IMR-90 (cell line): ENCODE measurements at regions not wholly inside any gene's neighbourhood (a gene's known extent, or its start where the extent isn't known, plus 50 kb on each side); places are given as distances from the start of the nearest gene placed in this dataset.

Experiments
- BHLHE40 ChIP-seq: fragments of 150-350 bp; IDR thresholded peaks from 2 replicates; pipeline ENCODE4 v1.6.1; 2016; ENCODE audit warnings: mild to moderate bottlenecking, low read depth, low read length
- CEBPB ChIP-seq: IDR thresholded peaks from 2 replicates; pipeline ENCODE4 v1.6.1; 2012; ENCODE audit warnings: low read depth, low read length, improper control_type of control experiment
- CTCF ChIP-seq: conservative IDR thresholded peaks from 2 replicates; pipeline ENCODE4 v1.5.1; 2012; ENCODE audit warnings: mild to moderate bottlenecking, low read depth, low read length, improper control_type of control experiment
- FOS ChIP-seq: fragments of 150-350 bp; IDR thresholded peaks from 2 replicates; pipeline ENCODE4 v1.6.1; 2016; ENCODE audit warnings: low read depth, low read length
- MAFK ChIP-seq: IDR thresholded peaks from 2 replicates; pipeline ENCODE4 v1.6.1; 2012; ENCODE audit warnings: low read depth, low read length, improper control_type of control experiment
- MXI1 ChIP-seq: IDR thresholded peaks from 2 replicates; pipeline ENCODE4 v1.6.1; 2012; ENCODE audit warnings: low read depth, mild to moderate bottlenecking, low read length, moderate library complexity, borderline replicate concordance
- POLR2A ChIP-seq: IDR thresholded peaks from 2 replicates; pipeline ENCODE4 v1.6.1; 2012; ENCODE audit warnings: mild to moderate bottlenecking, low read depth, low read length
- RAD21 ChIP-seq: IDR thresholded peaks from 2 replicates; pipeline ENCODE4 v1.6.1; 2012; ENCODE audit warnings: low read length, improper control_type of control experiment
- RFX5 ChIP-seq: IDR thresholded peaks from 2 replicates; pipeline ENCODE4 v1.8.0; 2012; ENCODE audit warnings: low read depth, mild to moderate bottlenecking, low read length, moderate library complexity
- SMC3 ChIP-seq: fragments of 150-350 bp; IDR thresholded peaks from 2 replicates; pipeline ENCODE4 v1.6.1; 2016; ENCODE audit warnings: low read depth, mild to moderate bottlenecking, antibody characterized with exemption, low read length, moderate library complexity
- USF2 ChIP-seq: fragments of 150-350 bp; IDR thresholded peaks from 2 replicates; pipeline ENCODE4 v1.6.1; 2017; ENCODE audit warnings: mild to moderate bottlenecking, antibody characterized with exemption, low read length, low read depth

GRCh38 chr3:10631224-10631623 lies 125.8 kb upstream of the ATP2B2 start:
- TF ChIP-seq RFX5 = no peak
- no peak for TF ChIP-seq RAD21
- TF ChIP-seq POLR2A = no peak
- TF ChIP-seq CTCF = no peak
- no peak for TF ChIP-seq CEBPB
- no peak for TF ChIP-seq SMC3
- no peak for TF ChIP-seq FOS
- no peak for TF ChIP-seq USF2
- no peak for TF ChIP-seq MXI1
- TF ChIP-seq MAFK = no peak
- no peak for TF ChIP-seq BHLHE40
